ENCODE measurements at regions not wholly inside any gene's neighbourhood (a gene's known extent, or its start where the extent isn't known, plus 50 kb on each side); places are given as distances from the start of the nearest gene placed in this dataset.

DNA sequence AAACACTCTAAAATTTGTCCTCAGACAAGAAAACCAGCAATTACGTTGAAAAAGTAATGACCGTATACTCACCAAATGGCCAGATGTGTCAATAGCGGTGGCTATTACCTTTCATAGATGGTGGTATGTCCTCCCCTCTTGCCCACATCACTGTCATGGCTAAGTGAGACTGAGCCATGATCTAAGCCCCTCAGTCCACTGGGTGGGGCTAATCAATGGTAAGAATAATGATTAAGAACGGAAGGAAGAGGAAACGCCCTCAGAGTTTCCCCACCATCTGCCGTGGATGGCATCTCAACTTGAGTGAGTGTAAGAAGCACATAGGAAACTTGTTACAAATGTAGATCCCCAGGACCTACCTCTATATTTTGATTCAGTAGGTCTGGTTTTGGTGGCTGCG lies 65.8 kb upstream of the EFEMP1 start:
- TF ChIP-seq, protein P1, sequence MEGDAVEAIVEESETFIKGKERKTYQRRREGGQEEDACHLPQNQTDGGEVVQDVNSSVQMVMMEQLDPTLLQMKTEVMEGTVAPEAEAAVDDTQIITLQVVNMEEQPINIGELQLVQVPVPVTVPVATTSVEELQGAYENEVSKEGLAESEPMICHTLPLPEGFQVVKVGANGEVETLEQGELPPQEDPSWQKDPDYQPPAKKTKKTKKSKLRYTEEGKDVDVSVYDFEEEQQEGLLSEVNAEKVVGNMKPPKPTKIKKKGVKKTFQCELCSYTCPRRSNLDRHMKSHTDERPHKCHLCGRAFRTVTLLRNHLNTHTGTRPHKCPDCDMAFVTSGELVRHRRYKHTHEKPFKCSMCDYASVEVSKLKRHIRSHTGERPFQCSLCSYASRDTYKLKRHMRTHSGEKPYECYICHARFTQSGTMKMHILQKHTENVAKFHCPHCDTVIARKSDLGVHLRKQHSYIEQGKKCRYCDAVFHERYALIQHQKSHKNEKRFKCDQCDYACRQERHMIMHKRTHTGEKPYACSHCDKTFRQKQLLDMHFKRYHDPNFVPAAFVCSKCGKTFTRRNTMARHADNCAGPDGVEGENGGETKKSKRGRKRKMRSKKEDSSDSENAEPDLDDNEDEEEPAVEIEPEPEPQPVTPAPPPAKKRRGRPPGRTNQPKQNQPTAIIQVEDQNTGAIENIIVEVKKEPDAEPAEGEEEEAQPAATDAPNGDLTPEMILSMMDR (IDR thresholded peaks at IDR 0.05), result no peak
- TF ChIP-seq POLR2A (IDR thresholded peaks at IDR 0.05), result no peak
